HEK293T (cell line): ENCODE measurements at regions not wholly inside any gene's neighbourhood (a gene's known extent, or its start where the extent isn't known, plus 50 kb on each side); places are given as distances from the start of the nearest gene placed in this dataset.

Source experiments
- ARNT ChIP-seq: fragments of 450-650 bp; IDR thresholded peaks from 2 replicates; pipeline ENCODE4 v1.6.1; 2017; ENCODE audit warnings: mild to moderate bottlenecking
- BHLHE40 ChIP-seq: fragments of 450-650 bp; IDR thresholded peaks from 2 replicates; pipeline ENCODE4 v1.6.1; 2016; ENCODE audit warnings: mild to moderate bottlenecking, moderate library complexity, borderline replicate concordance
- ELF4 ChIP-seq: fragments of 450-650 bp; IDR thresholded peaks from 2 replicates; pipeline ENCODE4 v1.6.1; 2017; ENCODE audit warnings: antibody characterized with exemption
- FOXA1 ChIP-seq: fragments of 450-650 bp; IDR thresholded peaks from 2 replicates; pipeline ENCODE4 v1.6.1; 2016; ENCODE audit warnings: mild to moderate bottlenecking
- FOXM1 ChIP-seq: fragments of 450-650 bp; IDR thresholded peaks from 2 replicates; pipeline ENCODE4 v1.6.1; 2017; ENCODE audit warnings: mild to moderate bottlenecking, borderline replicate concordance
- L3MBTL2 ChIP-seq: fragments of 450-650 bp; conservative IDR thresholded peaks from 2 replicates; pipeline ENCODE4 v1.6.1; 2016; ENCODE audit warnings: mild to moderate bottlenecking
- LEF1 ChIP-seq: fragments of 450-650 bp; IDR thresholded peaks from 2 replicates; pipeline ENCODE4 v1.6.1; 2017; ENCODE audit warnings: mild to moderate bottlenecking, borderline replicate concordance
- SP1 ChIP-seq: fragments of 450-650 bp; IDR thresholded peaks from 2 replicates; pipeline ENCODE4 v1.6.1; 2017
- TARDBP ChIP-seq: fragments of 450-650 bp; IDR thresholded peaks from 2 replicates; pipeline ENCODE4 v1.6.1; 2016

DNA sequence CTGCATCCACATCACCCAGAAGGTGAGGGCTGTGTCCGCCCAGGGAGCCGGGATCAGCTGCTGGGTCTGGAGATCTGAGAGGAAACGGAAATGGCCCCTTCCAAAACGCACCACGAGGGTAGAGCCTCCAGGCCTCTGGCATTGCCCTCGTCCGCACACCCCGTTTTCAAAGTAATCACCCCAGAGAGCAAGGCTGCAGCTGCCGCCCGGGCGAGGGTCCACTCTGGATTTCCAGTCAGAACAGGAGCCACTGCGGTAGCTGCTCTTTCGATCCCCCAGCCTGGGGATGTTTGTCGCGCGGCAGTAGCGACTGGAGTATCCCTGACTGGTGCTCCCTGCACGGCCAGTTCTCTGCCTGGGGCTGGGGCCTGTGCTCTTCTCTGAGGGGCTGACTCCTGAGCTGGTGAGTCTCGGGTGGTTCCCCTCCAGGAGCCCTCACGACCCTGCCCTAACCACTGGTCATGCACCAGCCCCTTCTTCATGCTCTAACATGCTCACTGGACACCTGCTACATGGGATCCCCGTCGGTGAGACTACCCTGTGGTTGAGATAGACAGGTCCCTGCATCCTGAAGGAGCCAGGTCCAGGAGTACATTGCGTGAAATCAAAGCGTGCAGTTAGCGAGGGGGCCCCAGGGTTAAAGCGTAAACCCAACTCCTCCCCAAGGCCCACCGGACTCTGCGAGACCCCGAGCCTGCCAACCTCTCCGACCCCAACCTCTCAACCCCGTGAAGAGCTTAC, 99.2 kb downstream of the FOXL3 start:
- TF ChIP-seq LEF1 (no peak), TARDBP (no peak), BHLHE40 (no peak), L3MBTL2 (no peak), FOXA1 (no peak), ELF4 (no peak), FOXM1 (no peak), ARNT (no peak), SP1 (no peak)
